ENCODE measurements at regions not wholly inside any gene's neighbourhood (a gene's known extent, or its start where the extent isn't known, plus 50 kb on each side); places are given as distances from the start of the nearest gene placed in this dataset.

DNA sequence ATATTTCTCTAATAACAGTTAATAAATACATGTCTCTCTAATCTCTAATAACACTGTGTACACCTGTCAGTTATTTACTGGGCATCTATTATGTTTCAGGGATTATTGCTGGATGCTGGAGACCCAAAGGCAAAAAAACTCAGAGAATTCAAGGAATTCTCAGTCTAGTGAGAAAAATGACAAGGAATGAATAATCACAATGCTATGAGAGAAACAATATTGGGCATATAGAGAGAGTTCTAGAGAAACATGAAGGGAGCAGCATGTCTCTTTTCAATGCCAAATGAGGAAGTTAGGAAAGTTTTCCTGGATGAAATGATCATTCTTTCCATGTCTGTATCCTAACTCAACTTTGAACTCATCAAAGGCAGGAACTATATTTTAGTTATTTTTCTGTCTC is 82.8 kb downstream of the TNFSF18 start:
- DNase-seq, result no peak
- H3K4me1 ChIP-seq, result no peaks in the 10 kb centered on the region
- no peak overlapping the region for H3K4me3 ChIP-seq
- intact Hi-C loops (cut with micrococcal nuclease), result no loop called here
- TF ChIP-seq CTCF (IDR thresholded peaks at IDR 0.05; ENCODE audit: borderline replicate concordance), result no peak
- no peaks in the 10 kb centered on the region for H3K27me3 ChIP-seq (ENCODE audit: low read depth)
- no peak overlapping the region for H3K27ac ChIP-seq (replicated peaks)
- H3K9me3 ChIP-seq (replicated peaks), result peaks cover 8% of the 10 kb centered on the region
- H3K36me3 ChIP-seq, result no peaks in the 10 kb centered on the region

GRCh38 chr1:172969611-172970010 is 81.1 kb downstream of the TNFSF18 start:
- no peak overlapping the region for H3K27ac ChIP-seq (replicated peaks)
- peaks cover 8% of the 10 kb centered on the region for H3K9me3 ChIP-seq (replicated peaks)
- H3K4me3 ChIP-seq, result no peak overlapping the region
- no peak for DNase-seq
- intact Hi-C loops (cut with micrococcal nuclease), result no loop called here
- no peaks in the 10 kb centered on the region for H3K4me1 ChIP-seq
- no peaks in the 10 kb centered on the region for H3K27me3 ChIP-seq (ENCODE audit: low read depth)
- TF ChIP-seq CTCF (IDR thresholded peaks at IDR 0.05; ENCODE audit: borderline replicate concordance), result no peak
- H3K36me3 ChIP-seq, result no peaks in the 10 kb centered on the region

DNA sequence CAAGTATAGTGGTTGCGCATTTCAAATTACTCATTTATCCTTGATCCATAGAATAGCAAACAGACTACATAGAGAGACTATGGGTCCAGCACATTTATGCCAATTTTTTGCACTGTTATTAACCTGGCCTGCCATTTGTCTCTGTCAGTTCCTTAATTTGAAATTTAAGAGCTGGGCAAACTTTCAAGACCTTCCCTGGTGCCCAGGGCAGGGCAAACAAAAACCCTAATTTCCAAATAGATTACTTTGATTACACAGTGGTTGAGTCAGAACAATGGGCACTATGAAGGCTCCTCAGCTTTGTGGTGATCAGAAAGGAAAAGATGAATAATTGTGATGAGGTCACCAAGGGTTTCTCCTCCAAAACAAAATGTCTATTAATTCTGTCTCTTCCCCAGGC is 80.6 kb downstream of the TNFSF18 start:
- TF ChIP-seq CTCF (IDR thresholded peaks at IDR 0.05; ENCODE audit: borderline replicate concordance), result no peak
- Histone ChIP-seq H3K27ac (replicated peaks) (no peak overlapping the region), H3K36me3 (no peaks in the 10 kb centered on the region), H3K9me3 (replicated peaks) (peaks cover 8% of the 10 kb centered on the region), H3K27me3 (ENCODE audit: low read depth) (no peaks in the 10 kb centered on the region), H3K4me3 (no peak overlapping the region), H3K4me1 (no peaks in the 10 kb centered on the region)
- no peak for DNase-seq
- intact Hi-C loops (cut with micrococcal nuclease), result no loop called here

DNA sequence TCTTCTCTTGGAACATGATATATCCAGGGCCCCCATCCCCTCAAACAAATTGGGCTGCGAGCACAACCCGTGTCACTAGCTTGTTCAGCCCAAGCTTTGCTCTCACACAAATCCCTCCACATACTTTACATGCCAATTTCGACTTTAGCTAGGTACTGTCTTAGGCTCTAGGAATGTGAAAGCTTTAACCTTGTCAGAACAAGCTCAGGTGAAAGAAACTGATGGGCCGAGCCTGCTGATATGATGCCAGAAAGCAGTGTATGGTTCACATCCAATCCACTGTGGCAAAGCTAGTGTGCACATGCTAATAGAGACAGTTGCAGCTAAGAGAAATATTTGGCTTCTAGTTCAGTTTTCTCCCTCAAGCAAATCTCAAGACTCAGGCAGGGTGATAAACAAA is 79.5 kb downstream of the TNFSF18 start:
- no peak overlapping the region for H3K4me3 ChIP-seq
- DNase-seq, result no peak
- no peak for TF ChIP-seq CTCF (IDR thresholded peaks at IDR 0.05; ENCODE audit: borderline replicate concordance)
- H3K9me3 ChIP-seq (replicated peaks), result peaks cover 8% of the 10 kb centered on the region
- no peak overlapping the region for H3K27ac ChIP-seq (replicated peaks)
- no peaks in the 10 kb centered on the region for H3K27me3 ChIP-seq (ENCODE audit: low read depth)
- H3K4me1 ChIP-seq, result no peaks in the 10 kb centered on the region
- H3K36me3 ChIP-seq, result no peaks in the 10 kb centered on the region
- intact Hi-C loops (cut with micrococcal nuclease), result no loop called here

- Histone ChIP-seq H3K36me3 (no peaks in the 10 kb centered on the region), H3K27me3 (ENCODE audit: low read depth) (no peaks in the 10 kb centered on the region), H3K4me3 (no peak overlapping the region), H3K27ac (replicated peaks) (no peak overlapping the region), H3K4me1 (no peaks in the 10 kb centered on the region), H3K9me3 (replicated peaks) (peaks cover 4% of the 10 kb centered on the region)
- no peak for DNase-seq
- TF ChIP-seq CTCF (IDR thresholded peaks at IDR 0.05; ENCODE audit: borderline replicate concordance), result no peak
- intact Hi-C loops (cut with micrococcal nuclease), result no loop called here
These were observed 78.5 kb downstream of the TNFSF18 start for GRCh38 chr1:172972258-172972657.

DNA sequence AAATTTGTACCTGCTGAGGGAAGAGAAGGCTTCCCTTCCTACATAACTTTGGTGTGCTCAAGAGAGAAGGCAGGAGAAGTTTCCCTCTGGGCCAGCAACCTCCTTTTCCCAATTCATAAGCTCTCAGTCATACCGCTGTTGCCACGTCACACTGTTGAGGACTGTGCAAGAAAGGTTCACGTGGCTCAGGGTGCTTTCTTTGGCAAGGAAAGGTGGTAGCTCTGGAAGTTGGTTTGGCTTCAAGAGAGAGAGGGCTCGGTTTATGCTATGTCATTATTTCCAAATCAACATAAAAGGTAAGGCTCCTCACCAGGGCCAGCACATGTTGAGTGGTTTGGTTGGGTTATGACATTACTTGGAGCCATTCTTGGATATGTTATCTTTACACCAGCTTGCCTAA is 77.3 kb downstream of the TNFSF18 start:
- Histone ChIP-seq H3K27ac (replicated peaks) (no peak overlapping the region), H3K9me3 (replicated peaks) (no peaks in the 10 kb centered on the region), H3K27me3 (ENCODE audit: low read depth) (no peaks in the 10 kb centered on the region), H3K4me3 (no peak overlapping the region), H3K4me1 (no peaks in the 10 kb centered on the region), H3K36me3 (no peaks in the 10 kb centered on the region)
- TF ChIP-seq CTCF (IDR thresholded peaks at IDR 0.05; ENCODE audit: borderline replicate concordance), result no peak
- no peak for DNase-seq
- intact Hi-C loops (cut with micrococcal nuclease), result no loop called here

Data from left ventricle myocardium inferior (tissue), 1 donor.